HEK293 (cell line): ENCODE measurements at regions not wholly inside any gene's neighbourhood (a gene's known extent, or its start where the extent isn't known, plus 50 kb on each side); places are given as distances from the start of the nearest gene placed in this dataset.

Source experiments
- CTCF ChIA-PET: fragments of 350-600 bp; formaldehyde crosslinking; extraction: SDS; loops from one replicate; lab custom pipeline; 2021; ENCODE audit warnings: antibody characterized with exemption; lab: Yijun Ruan, JAX
- POLR2A ChIA-PET: fragments of 300-600 bp; formaldehyde crosslinking; extraction: SDS; loops from one replicate; lab custom pipeline; 2020; ENCODE audit warnings: antibody characterized with exemption, inconsistent platforms; lab: Yijun Ruan, JAX
- H3K27ac ChIP-seq: fragments of 200-500 bp; sonication (Bioruptor generic); 2 replicates; pipeline ENCODE4 v1.5.1; 2014; ENCODE audit warnings: low read depth, low read length, control low read depth, inconsistent platforms; ENCODE audit errors: extremely low read depth
- H3K36me3 ChIP-seq, 2 experiments: fragments of 200-500 bp in 1 of 2; sonication (Bioruptor generic) in 1 of 2; 1 replicate in 1 of 2; 2 replicates in 1 of 2; pipeline ENCODE4 v1.5.1; 2014 to 2017; ENCODE audit warnings: inconsistent platforms in 2 of 2, low read length in 2 of 2; ENCODE audit not compliant: control insufficient read depth in 2 of 2, insufficient read depth in 1 of 2
- H3K4me1 ChIP-seq: fragments of 200-500 bp; sonication (Bioruptor generic); 2 replicates; pipeline ENCODE4 v1.5.1; 2014; ENCODE audit warnings: mild to moderate bottlenecking, low read length, inconsistent platforms; ENCODE audit not compliant: control insufficient read depth, insufficient read depth
- H3K4me3 ChIP-seq: 2 replicates; pipeline ENCODE4 v1.5.1; 2011; ENCODE audit warnings: low read depth, mild to moderate bottlenecking, control low read depth, low read length, moderate library complexity
- H3K9me3 ChIP-seq: fragments of 200-500 bp; sonication (Bioruptor generic); 2 replicates; pipeline ENCODE4 v1.5.1; 2014; ENCODE audit warnings: low read depth, low read length, inconsistent platforms; ENCODE audit not compliant: control insufficient read depth, insufficient read depth
- ELK4 ChIP-seq: IDR thresholded peaks from 2 replicates; pipeline ENCODE4 v1.6.1; 2011; ENCODE audit warnings: mild to moderate bottlenecking, low read depth, low read length, borderline replicate concordance
- KLF8 ChIP-seq: fragments of 450-650 bp; formaldehyde crosslinking; IDR thresholded peaks from 2 replicates; pipeline ENCODE4 v1.5.1; 2016; ENCODE audit warnings: missing biosample characterization, missing genetic modification characterization
- MZF1 ChIP-seq: fragments of 450-650 bp; formaldehyde crosslinking; IDR thresholded peaks from 2 replicates; pipeline ENCODE4 v1.5.1; 2017; ENCODE audit warnings: missing biosample characterization, missing genetic modification characterization, borderline replicate concordance
- RBAK ChIP-seq: fragments of 450-650 bp; formaldehyde crosslinking; IDR thresholded peaks from 2 replicates; pipeline ENCODE4 v1.5.1; 2016; ENCODE audit warnings: missing biosample characterization, missing genetic modification characterization
- SALL2 ChIP-seq: fragments of 450-650 bp; formaldehyde crosslinking; IDR thresholded peaks from 2 replicates; pipeline ENCODE4 v1.5.0; 2017; ENCODE audit warnings: missing biosample characterization, mild to moderate bottlenecking, missing genetic modification characterization, borderline replicate concordance
- SCRT1 ChIP-seq: fragments of 450-650 bp; formaldehyde crosslinking; IDR thresholded peaks from 2 replicates; pipeline ENCODE4 v1.5.1; 2016; ENCODE audit warnings: missing biosample characterization, missing genetic modification characterization, borderline replicate concordance
- SP3 ChIP-seq: fragments of 450-650 bp; formaldehyde crosslinking; IDR thresholded peaks from 2 replicates; pipeline ENCODE4 v1.5.1; 2016; ENCODE audit warnings: missing biosample characterization, missing genetic modification characterization
- YY1 ChIP-seq: fragments of 450-650 bp; formaldehyde crosslinking; IDR thresholded peaks from 2 replicates; pipeline ENCODE4 v1.5.1; 2018; ENCODE audit warnings: missing biosample characterization, missing genetic modification characterization
- ZFP37 ChIP-seq: fragments of 450-650 bp; formaldehyde crosslinking; IDR thresholded peaks from 2 replicates; pipeline ENCODE4 v1.5.1; 2016; ENCODE audit warnings: missing biosample characterization, missing genetic modification characterization
- ZNF16 ChIP-seq: fragments of 450-650 bp; formaldehyde crosslinking; IDR thresholded peaks from 2 replicates; pipeline ENCODE4 v1.5.1; 2016; ENCODE audit warnings: low read depth, missing biosample characterization, missing genetic modification characterization
- ZNF2 ChIP-seq: fragments of 450-650 bp; formaldehyde crosslinking; IDR thresholded peaks from 2 replicates; pipeline ENCODE4 v1.5.1; 2016; ENCODE audit warnings: missing biosample characterization, missing genetic modification characterization
- ZNF214 ChIP-seq: fragments of 450-650 bp; formaldehyde crosslinking; IDR thresholded peaks from 2 replicates; pipeline ENCODE4 v1.5.1; 2017; ENCODE audit warnings: missing biosample characterization, mild to moderate bottlenecking, missing genetic modification characterization, borderline replicate concordance
- ZNF521 ChIP-seq: fragments of 450-650 bp; formaldehyde crosslinking; IDR thresholded peaks from 2 replicates; pipeline ENCODE4 v1.5.1; 2017; ENCODE audit warnings: missing biosample characterization, mild to moderate bottlenecking, missing genetic modification characterization
- ZNF639 ChIP-seq: fragments of 450-650 bp; formaldehyde crosslinking; IDR thresholded peaks from 2 replicates; pipeline ENCODE4 v1.5.1; 2016; ENCODE audit warnings: missing biosample characterization, missing genetic modification characterization
- TF ChIP-seq, protein P1 (sequence below): fragments of 450-650 bp; formaldehyde crosslinking; IDR thresholded peaks from 2 replicates; pipeline ENCODE4 v1.5.1; 2017; ENCODE audit warnings: missing biosample characterization, mild to moderate bottlenecking, missing genetic modification characterization, moderate library complexity
- TF ChIP-seq, protein P2 (sequence below): fragments of 450-650 bp; formaldehyde crosslinking; IDR thresholded peaks from 2 replicates; pipeline ENCODE4 v1.5.0; 2017; ENCODE audit warnings: missing biosample characterization, missing genetic modification characterization, borderline replicate concordance

DNA sequence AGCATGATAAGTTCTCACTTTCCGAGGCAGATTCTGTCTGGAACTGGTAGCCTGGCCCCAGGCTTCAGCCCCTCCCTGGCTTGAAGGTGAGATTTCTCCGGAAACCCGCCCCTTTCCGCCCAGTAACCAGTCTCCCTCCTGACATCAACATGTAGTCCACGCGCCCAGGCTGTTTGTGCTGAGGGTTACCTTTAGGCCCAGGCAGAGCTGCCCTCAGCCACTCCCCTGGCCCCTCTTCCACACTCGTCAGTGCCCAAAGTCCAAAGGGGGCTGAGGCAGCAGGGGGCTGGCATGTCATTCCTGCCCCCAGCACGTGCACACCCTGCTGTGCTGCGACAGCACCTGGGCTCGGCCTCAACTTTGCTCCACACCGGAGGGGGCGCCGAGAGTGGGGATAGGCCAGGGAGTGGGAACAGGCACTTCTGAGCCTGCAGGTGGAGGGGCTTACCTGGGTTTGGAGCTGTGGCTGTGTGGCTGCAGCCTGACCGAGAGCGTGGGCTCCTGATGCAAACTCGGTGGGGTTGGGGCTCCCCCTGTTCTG, 69.5 kb upstream of the ANK2 start:
- Histone ChIP-seq H3K4me1 (no peaks in the 10 kb centered on the region; the same call in 1 of the 2 replicates), H3K4me3 (no peak overlapping the region), H3K36me3 (no peaks in the 10 kb centered on the region), H3K27ac (no peak overlapping the region), H3K9me3 (no peaks in the 10 kb centered on the region)
- ChIA-PET POLR2A (no interaction called here), CTCF (no interaction called here)
- TF ChIP-seq KLF8, result no peak
- no peak for TF ChIP-seq YY1 (tag by site-specific recombination)
- TF ChIP-seq, protein P1, sequence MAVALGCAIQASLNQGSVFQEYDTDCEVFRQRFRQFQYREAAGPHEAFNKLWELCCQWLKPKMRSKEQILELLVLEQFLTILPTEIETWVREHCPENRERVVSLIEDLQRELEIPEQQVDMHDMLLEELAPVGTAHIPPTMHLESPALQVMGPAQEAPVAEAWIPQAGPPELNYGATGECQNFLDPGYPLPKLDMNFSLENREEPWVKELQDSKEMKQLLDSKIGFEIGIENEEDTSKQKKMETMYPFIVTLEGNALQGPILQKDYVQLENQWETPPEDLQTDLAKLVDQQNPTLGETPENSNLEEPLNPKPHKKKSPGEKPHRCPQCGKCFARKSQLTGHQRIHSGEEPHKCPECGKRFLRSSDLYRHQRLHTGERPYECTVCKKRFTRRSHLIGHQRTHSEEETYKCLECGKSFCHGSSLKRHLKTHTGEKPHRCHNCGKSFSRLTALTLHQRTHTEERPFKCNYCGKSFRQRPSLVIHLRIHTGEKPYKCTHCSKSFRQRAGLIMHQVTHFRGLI, result no peak

- CTCF ChIA-PET, result no interaction called here
- H3K36me3 ChIP-seq, result no peaks in the 10 kb centered on the region
- H3K27ac ChIP-seq, result no peak overlapping the region
Measured at GRCh38 chr4:112982680-112983079, 66.8 kb upstream of the ANK2 start.

More at GRCh38 chr4:112982680-112983079, 66.8 kb upstream of the ANK2 start:
- Histone ChIP-seq H3K9me3 (no peaks in the 10 kb centered on the region), H3K4me3 (no peak overlapping the region), H3K4me1 (no peaks in the 10 kb centered on the region)
- TF ChIP-seq ZNF639 (tag by site-specific recombination) (no peak), ZFP37 (tag by site-specific recombination) (no peak), MZF1 (tag by site-specific recombination) (no peak), ZNF214 (tag by site-specific recombination) (no peak), ZNF521 (no peak), ZNF16 (no peak), RBAK (tag by site-specific recombination) (no peak), ELK4 (no peak), ZNF2 (tag by site-specific recombination) (no peak), SCRT1 (tag by site-specific recombination) (no peak), SALL2 (no peak), SP3 (tag by site-specific recombination) (no peak)
- TF ChIP-seq, protein P2, sequence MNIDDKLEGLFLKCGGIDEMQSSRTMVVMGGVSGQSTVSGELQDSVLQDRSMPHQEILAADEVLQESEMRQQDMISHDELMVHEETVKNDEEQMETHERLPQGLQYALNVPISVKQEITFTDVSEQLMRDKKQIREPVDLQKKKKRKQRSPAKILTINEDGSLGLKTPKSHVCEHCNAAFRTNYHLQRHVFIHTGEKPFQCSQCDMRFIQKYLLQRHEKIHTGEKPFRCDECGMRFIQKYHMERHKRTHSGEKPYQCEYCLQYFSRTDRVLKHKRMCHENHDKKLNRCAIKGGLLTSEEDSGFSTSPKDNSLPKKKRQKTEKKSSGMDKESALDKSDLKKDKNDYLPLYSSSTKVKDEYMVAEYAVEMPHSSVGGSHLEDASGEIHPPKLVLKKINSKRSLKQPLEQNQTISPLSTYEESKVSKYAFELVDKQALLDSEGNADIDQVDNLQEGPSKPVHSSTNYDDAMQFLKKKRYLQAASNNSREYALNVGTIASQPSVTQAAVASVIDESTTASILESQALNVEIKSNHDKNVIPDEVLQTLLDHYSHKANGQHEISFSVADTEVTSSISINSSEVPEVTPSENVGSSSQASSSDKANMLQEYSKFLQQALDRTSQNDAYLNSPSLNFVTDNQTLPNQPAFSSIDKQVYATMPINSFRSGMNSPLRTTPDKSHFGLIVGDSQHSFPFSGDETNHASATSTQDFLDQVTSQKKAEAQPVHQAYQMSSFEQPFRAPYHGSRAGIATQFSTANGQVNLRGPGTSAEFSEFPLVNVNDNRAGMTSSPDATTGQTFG (tag by site-specific recombination), result no peak
- POLR2A ChIA-PET, result no interaction called here
